Mesodermal cell (in vitro differentiated cells): ENCODE measurements at regions not wholly inside any gene's neighbourhood (a gene's known extent, or its start where the extent isn't known, plus 50 kb on each side); places are given as distances from the start of the nearest gene placed in this dataset.
A peak's percentile ranks its signal among the peaks of the same experiment; 100 is the strongest.

ENCODE experiments used
- H3K27ac ChIP-seq: 2 replicates; pipeline ENCODE4 v1.7.0; 2013; ENCODE audit warnings: mild to moderate bottlenecking, low read depth, low read length, moderate library complexity; ENCODE audit not compliant: severe bottlenecking
- H3K36me3 ChIP-seq: 2 replicates; pipeline ENCODE4 v1.7.1; 2013; ENCODE audit warnings: mild to moderate bottlenecking, low read length, moderate library complexity; ENCODE audit not compliant: control insufficient read depth, insufficient read depth
- H3K4me1 ChIP-seq: one replicate; pipeline ENCODE4 v1.7.1; 2013; ENCODE audit warnings: mild to moderate bottlenecking, low read length; ENCODE audit not compliant: insufficient read depth, control insufficient read depth, poor library complexity, severe bottlenecking
- H3K4me3 ChIP-seq: 2 replicates; pipeline ENCODE4 v1.7.0; 2013; ENCODE audit warnings: low read length, control low read depth, mild to moderate bottlenecking; ENCODE audit not compliant: insufficient read depth, poor library complexity, severe bottlenecking; ENCODE audit errors: extremely low read depth
- H3K9me3 ChIP-seq: 2 replicates; pipeline ENCODE4 v1.7.1; 2013; ENCODE audit warnings: mild to moderate bottlenecking, low read length, moderate library complexity; ENCODE audit not compliant: control insufficient read depth
- WGBS, 2 experiments: methylation state at CpG; one replicate each; pipeline ENCODE4 v1.1.5; 2013; ENCODE audit warnings: missing lambda C conversion rate in 2 of 2; ENCODE audit not compliant: insufficient coverage in 2 of 2; 5-methylcytosine and 5-hydroxymethylcytosine counted together

DNA sequence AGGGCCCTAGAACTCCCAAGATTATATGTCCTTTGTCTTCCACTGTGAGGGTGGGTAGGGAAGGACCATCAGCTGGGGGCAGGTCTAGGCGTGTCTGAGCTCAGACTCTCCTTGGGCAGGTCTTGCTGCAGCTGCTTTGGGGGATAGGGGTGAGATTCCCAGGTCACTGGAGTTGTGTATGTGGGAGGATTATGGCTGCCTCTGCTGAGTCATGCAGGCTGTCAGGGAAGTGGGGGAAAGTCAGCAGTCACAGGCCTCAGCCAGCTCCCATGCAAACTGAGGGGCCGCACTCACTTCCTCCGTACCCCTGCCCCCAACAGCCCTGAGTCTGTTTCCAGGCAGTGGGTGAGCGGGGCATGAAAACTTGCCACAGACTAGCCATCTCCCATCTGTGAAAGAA is 600.8 kb downstream of the DIAPH3 start:
- Histone ChIP-seq H3K4me3 (no peak overlapping the region), H3K9me3 (no peaks in the 10 kb centered on the region), H3K4me1 (no peaks in the 10 kb centered on the region), H3K36me3 (no peaks in the 10 kb centered on the region), H3K27ac (no peak overlapping the region)
- 89 to 97% methylated on average over 3 to 4 of the region's 4 CpGs for WGBS, 2 experiments

DNA sequence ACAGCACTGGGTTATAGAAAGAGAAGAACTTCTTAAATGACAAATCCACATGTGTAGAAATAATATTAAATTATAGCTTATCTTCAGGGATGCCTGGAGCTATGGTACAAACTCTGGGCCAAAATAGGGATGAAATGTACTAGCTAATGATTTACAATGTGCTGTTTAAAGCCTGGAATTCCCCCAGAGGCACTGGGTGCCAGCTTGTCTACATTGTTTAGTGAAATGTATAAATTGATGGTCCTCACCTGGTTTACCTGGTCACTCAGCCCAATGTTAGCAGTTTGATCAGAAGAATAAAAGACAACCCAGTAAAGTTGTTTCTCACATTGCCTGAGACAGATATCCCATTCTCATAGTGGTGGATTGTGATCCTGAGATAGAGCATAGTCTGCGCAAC is 597.2 kb downstream of the DIAPH3 start:
- H3K9me3 ChIP-seq: no peaks in the 10 kb centered on the region
- no CpG with 5 or more reads among the region's 1 CpG for WGBS, 2 experiments
- no peaks in the 10 kb centered on the region for H3K4me1 ChIP-seq
- no peak overlapping the region for H3K4me3 ChIP-seq
- no peak overlapping the region for H3K27ac ChIP-seq
- H3K36me3 ChIP-seq: no peaks in the 10 kb centered on the region

DNA sequence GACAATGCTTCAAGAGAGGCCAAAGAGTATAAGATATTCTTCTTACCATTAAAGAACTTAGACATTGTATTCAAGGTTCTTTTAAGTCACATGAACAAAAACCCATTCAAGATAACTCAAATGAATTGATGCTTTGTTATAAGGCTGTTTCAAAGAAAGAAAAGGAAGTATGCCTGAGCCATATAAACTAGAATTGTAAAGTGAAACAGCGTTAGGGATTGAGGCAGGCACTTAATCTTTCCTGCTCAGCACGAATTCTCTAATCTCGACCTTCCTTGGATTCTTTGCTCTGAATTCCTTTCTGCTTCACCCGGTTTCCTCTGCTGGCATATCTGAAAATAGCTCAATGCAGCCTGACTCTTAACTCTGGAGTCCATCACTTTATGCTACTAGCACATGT is 595.4 kb downstream of the DIAPH3 start:
- Histone ChIP-seq H3K36me3 (no peaks in the 10 kb centered on the region), H3K9me3 (no peaks in the 10 kb centered on the region), H3K4me3 (no peak overlapping the region), H3K27ac (peak overlapping the region; percentile 24), H3K4me1 (no peaks in the 10 kb centered on the region)
- 66 to 71% methylated on average over 4 of the region's 4 CpGs for WGBS, 2 experiments

DNA sequence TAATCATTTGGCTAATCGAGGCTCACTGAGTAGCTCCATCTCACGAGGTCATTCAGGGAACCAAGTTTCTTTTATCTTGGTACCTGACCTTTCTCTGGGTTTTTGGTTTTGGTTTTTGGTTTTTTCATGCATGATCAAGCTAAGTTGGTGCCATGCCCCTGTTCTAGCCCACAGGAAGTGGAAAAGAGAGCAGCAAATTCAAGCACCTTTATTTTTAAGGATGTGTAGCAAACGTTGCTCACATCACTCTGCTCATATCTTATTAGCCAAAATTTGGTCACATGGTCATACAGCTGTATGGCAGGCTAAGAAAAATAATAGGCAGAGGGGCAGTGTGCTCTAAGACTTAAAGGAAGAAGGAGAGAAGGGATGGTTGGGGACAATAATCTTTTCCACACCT is 593.5 kb downstream of the DIAPH3 start:
- 100% methylated on average over 1 of the region's 3 CpGs for WGBS, 2 experiments

DNA sequence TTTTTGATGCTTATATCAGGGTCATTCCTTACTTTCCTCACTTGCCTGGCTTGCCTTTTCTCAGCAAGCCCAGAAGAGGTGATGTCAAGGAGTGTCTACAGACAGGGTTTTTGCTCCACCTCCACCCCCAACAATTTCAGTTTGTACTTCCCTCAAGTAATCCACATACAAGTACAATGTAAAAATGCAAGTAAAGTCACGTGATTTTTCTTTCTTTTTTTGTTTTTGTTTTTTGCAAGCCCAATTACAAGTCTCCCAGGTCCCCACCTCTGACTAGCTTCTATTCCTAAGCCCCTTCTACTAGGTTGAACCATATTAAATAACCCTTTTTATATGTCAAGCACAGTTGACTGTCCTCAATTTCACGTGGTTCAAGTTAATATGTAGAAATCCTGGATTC is 579.6 kb downstream of the DIAPH3 start:
- Histone ChIP-seq H3K36me3 (no peaks in the 10 kb centered on the region), H3K27ac (no peak overlapping the region), H3K9me3 (no peaks in the 10 kb centered on the region), H3K4me1 (no peaks in the 10 kb centered on the region), H3K4me3 (no peak overlapping the region)
- 95 to 100% methylated on average over 1 to 2 of the region's 2 CpGs for WGBS, 2 experiments

More for the DNA sequence above, 593.5 kb downstream of the DIAPH3 start:
- H3K27ac ChIP-seq: no peak overlapping the region
- no peaks in the 10 kb centered on the region for H3K9me3 ChIP-seq
- no peaks in the 10 kb centered on the region for H3K36me3 ChIP-seq
- H3K4me3 ChIP-seq: no peak overlapping the region
- no peaks in the 10 kb centered on the region for H3K4me1 ChIP-seq

DNA sequence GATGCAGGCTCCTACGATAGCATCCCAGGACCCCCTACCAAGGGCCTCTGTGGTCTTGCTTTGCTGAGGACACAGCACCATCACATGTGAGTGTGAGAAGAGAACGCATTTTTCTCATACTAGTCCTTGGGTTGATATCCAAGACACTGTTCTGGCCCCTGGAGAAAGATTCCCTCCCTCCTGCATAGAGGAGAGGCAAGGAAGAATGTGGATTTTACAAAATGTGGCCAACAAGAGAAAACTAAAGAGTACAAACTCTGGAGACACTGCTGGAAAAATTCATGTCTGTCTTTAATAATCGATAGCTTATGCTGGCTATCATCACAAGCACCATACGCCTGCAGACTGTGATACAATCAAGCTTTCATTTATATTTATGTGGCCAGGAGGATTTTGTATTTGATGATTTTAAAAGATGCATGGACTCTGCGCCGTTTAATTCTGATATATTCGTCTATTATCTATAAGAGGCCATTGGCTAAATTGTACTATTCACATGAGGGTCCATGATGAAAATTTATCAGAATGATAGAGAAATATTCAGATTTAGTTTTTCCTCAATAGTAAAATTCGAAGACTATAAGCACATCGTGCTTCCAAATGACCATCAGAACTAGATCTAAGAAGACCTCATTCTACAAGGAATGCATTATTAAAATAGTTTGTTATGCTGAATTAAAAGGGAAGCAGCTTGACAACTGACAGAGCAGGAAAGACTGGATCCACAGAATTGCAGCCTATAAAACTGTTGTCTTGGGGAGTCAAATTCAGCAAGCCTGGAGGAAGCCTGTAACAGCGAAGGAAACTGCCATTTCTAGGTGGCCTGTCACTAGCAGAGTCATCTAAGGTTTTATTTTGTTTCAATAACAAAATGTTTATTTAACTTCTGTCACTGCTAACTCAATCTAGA is 578.7 kb downstream of the DIAPH3 start:
- no peak overlapping the region for H3K4me3 ChIP-seq
- H3K4me1 ChIP-seq: no peaks in the 10 kb centered on the region
- H3K36me3 ChIP-seq: no peaks in the 10 kb centered on the region
- H3K27ac ChIP-seq: no peak overlapping the region
- no CpG with 5 or more reads among the region's 10 CpGs for WGBS, 2 experiments
- no peaks in the 10 kb centered on the region for H3K9me3 ChIP-seq

DNA sequence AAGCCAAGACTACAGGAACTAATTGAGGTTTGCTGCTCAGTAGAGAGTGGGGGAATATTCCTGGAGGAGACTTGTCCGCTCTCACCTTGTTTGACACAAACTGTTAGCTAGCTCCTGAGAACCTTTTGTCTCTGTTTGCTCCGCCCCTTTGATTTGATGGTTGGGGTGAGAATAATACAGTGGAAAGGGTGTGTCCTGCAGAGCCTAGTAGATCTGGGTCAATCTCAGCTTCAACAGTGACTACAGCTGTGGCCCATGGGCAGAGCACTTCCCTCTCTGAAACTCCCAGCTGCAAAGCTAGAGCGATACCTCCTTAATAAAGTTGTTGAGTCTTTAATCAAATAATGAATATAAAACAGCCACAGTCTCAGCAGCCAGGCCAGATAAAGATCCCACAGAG is 576.7 kb downstream of the DIAPH3 start:
- no peaks in the 10 kb centered on the region for H3K9me3 ChIP-seq
- no peak overlapping the region for H3K27ac ChIP-seq
- 50 to 83% methylated on average over 1 to 2 of the region's 3 CpGs for WGBS, 2 experiments
- no peaks in the 10 kb centered on the region for H3K4me1 ChIP-seq
- H3K36me3 ChIP-seq: no peaks in the 10 kb centered on the region
- H3K4me3 ChIP-seq: no peak overlapping the region

DNA sequence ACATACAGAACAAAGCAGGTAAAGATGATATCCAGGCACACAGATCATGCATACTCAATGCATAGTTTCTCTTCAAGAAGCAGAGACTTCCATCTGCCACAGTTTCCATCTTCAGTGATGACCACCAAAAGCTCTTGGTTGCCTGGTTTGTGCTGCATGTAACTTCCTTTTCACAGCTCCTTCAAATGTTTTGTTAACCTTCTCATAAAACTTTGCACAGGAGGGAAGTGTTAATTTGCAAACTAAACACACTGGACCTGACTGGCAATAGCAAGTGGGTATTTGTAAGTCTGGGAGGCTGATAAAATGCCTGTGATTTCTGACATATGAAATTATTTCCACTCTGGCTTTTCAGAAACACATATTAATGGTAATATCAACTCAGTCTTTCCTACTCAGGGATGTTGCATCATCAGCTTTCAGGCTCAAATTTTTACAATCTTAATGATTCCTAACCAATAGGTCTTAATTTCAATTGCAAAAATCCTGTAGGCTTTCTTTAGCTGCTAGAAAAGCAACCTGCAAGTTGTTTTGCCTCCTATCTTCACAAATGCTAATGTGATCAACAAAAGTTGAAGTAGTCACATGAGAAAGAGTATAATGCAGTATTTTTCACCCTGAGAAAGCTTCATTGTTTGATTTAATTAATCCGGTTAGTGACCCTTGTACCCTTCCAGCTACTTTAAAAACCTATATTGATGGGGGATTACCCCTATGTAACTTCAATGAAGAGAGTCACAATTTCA is 575.6 kb downstream of the DIAPH3 start:
- Histone ChIP-seq H3K27ac (no peak overlapping the region), H3K9me3 (no peaks in the 10 kb centered on the region), H3K4me3 (no peak overlapping the region), H3K4me1 (no peaks in the 10 kb centered on the region), H3K36me3 (no peaks in the 10 kb centered on the region)
- no CpG with 5 or more reads among the region's 1 CpG for WGBS, 2 experiments

DNA sequence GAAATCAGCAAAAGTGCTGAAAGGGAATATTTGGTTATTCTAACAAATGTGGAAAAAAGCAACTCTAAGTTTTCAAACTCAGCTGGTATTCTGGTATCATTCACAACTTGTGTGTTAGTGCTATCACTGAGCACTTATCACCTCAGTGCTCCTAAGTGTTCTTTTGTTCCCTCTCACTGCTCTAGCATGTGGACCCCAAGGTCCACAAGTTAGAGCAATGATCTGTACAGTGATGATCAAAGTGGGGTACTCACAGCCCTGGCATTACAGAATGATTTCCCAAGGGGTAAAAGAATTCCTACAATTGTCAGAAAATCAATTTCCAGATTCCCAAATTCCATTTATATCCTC is 575.0 kb downstream of the DIAPH3 start:
- H3K4me3 ChIP-seq: no peak overlapping the region
- H3K9me3 ChIP-seq: no peaks in the 10 kb centered on the region
- no peaks in the 10 kb centered on the region for H3K4me1 ChIP-seq
- H3K36me3 ChIP-seq: no peaks in the 10 kb centered on the region
- H3K27ac ChIP-seq: no peak overlapping the region

DNA sequence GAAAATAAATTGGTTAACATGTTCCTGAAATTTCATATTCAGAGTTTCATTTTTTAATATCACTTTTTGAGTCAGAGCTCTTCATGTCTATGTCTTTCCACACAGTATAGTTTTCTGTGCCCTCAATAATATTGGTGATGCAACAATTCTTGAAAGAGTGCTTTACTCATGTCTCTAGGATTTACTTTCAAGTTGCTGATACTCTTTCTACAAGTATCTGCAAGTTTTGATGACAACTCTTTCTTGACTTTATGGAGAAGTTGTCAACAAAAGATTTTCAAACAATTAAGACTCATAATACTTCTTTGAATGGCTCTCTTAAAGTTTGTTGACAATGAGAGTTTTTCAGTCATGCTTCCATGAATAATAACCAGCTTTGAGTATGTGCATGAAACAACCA is 561.7 kb downstream of the DIAPH3 start:
- H3K4me3 ChIP-seq: no peak overlapping the region
- peaks cover 11% of the 10 kb centered on the region for H3K9me3 ChIP-seq
- H3K4me1 ChIP-seq: no peaks in the 10 kb centered on the region
- no peak overlapping the region for H3K27ac ChIP-seq
- no peaks in the 10 kb centered on the region for H3K36me3 ChIP-seq

DNA sequence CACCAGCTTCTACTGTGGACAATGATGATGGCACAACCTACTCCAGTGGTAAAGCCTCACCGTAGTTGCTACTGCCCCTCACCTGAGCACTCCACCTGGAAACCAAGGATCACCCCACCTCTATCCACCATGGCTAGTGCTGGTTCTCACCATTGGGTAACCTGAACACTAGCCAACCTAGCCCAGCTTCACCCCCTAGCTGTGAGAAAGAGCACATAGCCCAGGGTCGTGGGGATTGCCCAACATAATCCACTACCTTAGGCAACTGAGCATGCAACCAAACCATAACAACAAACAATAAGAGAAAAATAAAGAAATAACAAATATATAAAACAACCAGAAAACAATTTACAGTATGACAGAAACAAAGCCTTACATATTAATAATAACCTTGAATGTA is 560.1 kb downstream of the DIAPH3 start:
- Histone ChIP-seq H3K9me3 (peaks cover 4% of the 10 kb centered on the region), H3K36me3 (no peaks in the 10 kb centered on the region), H3K27ac (no peak overlapping the region), H3K4me3 (no peak overlapping the region), H3K4me1 (peaks cover 5% of the 10 kb centered on the region)
- 89 to 100% methylated on average over 1 of the region's 2 CpGs for WGBS, 2 experiments
